ENCODE measurements at regions not wholly inside any gene's neighbourhood (a gene's known extent, or its start where the extent isn't known, plus 50 kb on each side); places are given as distances from the start of the nearest gene placed in this dataset.

GRCh38 chr6:14888575-14889000 is 357.3 kb upstream of the JARID2 start:
- no peak for TF ChIP-seq GATA2 (IDR thresholded peaks at IDR 0.05; ENCODE audit: low read depth, low read length)
- no peak for TF ChIP-seq GATA3 (IDR thresholded peaks at IDR 0.05; ENCODE audit: low read depth, low read length)
